ENCODE measurements at regions not wholly inside any gene's neighbourhood (a gene's known extent, or its start where the extent isn't known, plus 50 kb on each side); places are given as distances from the start of the nearest gene placed in this dataset.

- dilution Hi-C loops (cut with MboI; ENCODE audit: extremely low pct_ligation_motif_present, low sequenced_read_pairs) (no loop called here), intact Hi-C loops (cut with micrococcal nuclease) (no loop called here)
- no peak for TF ChIP-seq GATA2 (IDR thresholded peaks at IDR 0.05; ENCODE audit: insufficient read depth, insufficient read length, low read depth, low read length)
- TF ChIP-seq MAX (IDR thresholded peaks at IDR 0.05; ENCODE audit: insufficient read depth, insufficient read length) = no peak
- TF ChIP-seq POLR2AphosphoS5 (IDR thresholded peaks at IDR 0.05; ENCODE audit: insufficient read depth, low read depth, low read length) = no peak
- TF ChIP-seq EZH2 (IDR thresholded peaks at IDR 0.05; ENCODE audit: borderline replicate concordance, low read depth, low read length, severe bottlenecking) = no peak
- TF ChIP-seq CTCF (IDR thresholded peaks at IDR 0.05; ENCODE audit: extremely low read depth in 1 of 2, insufficient read depth in 1 of 2, low read depth in 1 of 2, low read length in 2 of 2) = no peak
- TF ChIP-seq MYC (IDR thresholded peaks at IDR 0.05; ENCODE audit: low read depth, low read length) = no peak
- no peak for TF ChIP-seq FOS (IDR thresholded peaks at IDR 0.05; ENCODE audit: borderline replicate concordance, insufficient read depth, low read length)
- no peak for TF ChIP-seq POLR2A (IDR thresholded peaks at IDR 0.05; ENCODE audit: low read depth, low read length)
- no peak for TF ChIP-seq JUN (IDR thresholded peaks at IDR 0.05; ENCODE audit: borderline replicate concordance, insufficient read depth, insufficient read length, low read depth)
- Histone ChIP-seq H3K79me2 (ENCODE audit: control insufficient read depth, insufficient read depth, low read length) (no peaks in the 10 kb centered on the region), H3K9me3 (replicated peaks; ENCODE audit: control insufficient read depth, insufficient read depth, low read length) (no peaks in the 10 kb centered on the region), H3K9ac (replicated peaks; ENCODE audit: extremely low read depth, insufficient read depth, low read length) (no peak overlapping the region), H2AFZ (ENCODE audit: low read depth, low read length) (no peak overlapping the region), H3K9me1 (replicated peaks; ENCODE audit: control insufficient read depth, extremely low read depth, insufficient read depth, low read length) (no peaks in the 10 kb centered on the region), H3K4me2 (ENCODE audit: insufficient read depth, low read length) (no peak overlapping the region), H3K4me3 (replicated peaks in 1 of 3; ENCODE audit: insufficient read depth in 1 of 3, low read depth in 1 of 3, low read length in 3 of 3) (no peak overlapping the region), H3K4me1 (ENCODE audit: control insufficient read depth, extremely low read depth, insufficient read depth, low read length) (no peaks in the 10 kb centered on the region), H3K27me3 (ENCODE audit: control insufficient read depth in 2 of 2, insufficient read depth in 2 of 2, low read length in 2 of 2) (no peaks in the 10 kb centered on the region), H3K27ac (ENCODE audit: insufficient read depth, low read depth, low read length) (no peak overlapping the region), H3K36me3 (ENCODE audit: control insufficient read depth in 2 of 2, extremely low read depth in 1 of 2, insufficient read depth in 2 of 2, low read length in 2 of 2) (no peaks in the 10 kb centered on the region), H4K20me1 (replicated peaks; ENCODE audit: control insufficient read depth, extremely low read depth, insufficient read depth, low read length) (no peaks in the 10 kb centered on the region)
- BruUV-seq (replicated peaks) = no TSS peak
- ChIA-PET CTCF (no interaction called here), POLR2A (no interaction called here)
- no peak for DNase-seq (ENCODE audit: low read depth, low spot score)
- FAIRE-seq = no peak
Measured at GRCh38 chr4:111388561-111388960, 756.7 kb upstream of the FAM241A start.

Measured in endothelial cell of umbilical vein (primary cell).